GM19372 (cell line): ENCODE measurements at regions not wholly inside any gene's neighbourhood (a gene's known extent, or its start where the extent isn't known, plus 50 kb on each side); places are given as distances from the start of the nearest gene placed in this dataset.

ENCODE experiments used
- ATAC-seq: cut with Tn5 transposase; IDR thresholded peaks from one replicate; pipeline ENCODE4 v1.9.1; 2021; ENCODE audit warnings: mild to moderate bottlenecking, low read depth, moderate library complexity; ENCODE audit not compliant: unreplicated experiment

- ATAC-seq = no peak
Measured at GRCh38 chr6:147710890-147711289, 202.4 kb downstream of the SAMD5 start.

- no peak for ATAC-seq
Measured at GRCh38 chr6:147711476-147711875, 203.0 kb downstream of the SAMD5 start.

GRCh38 chr6:147712841-147713240, 204.4 kb downstream of the SAMD5 start:
- ATAC-seq = no peak

GRCh38 chr6:147715035-147715434, 206.5 kb downstream of the SAMD5 start:
- ATAC-seq = no peak

- no peak for ATAC-seq
Measured at GRCh38 chr6:147716434-147716833, 207.9 kb downstream of the SAMD5 start.

- no peak for ATAC-seq
Measured at GRCh38 chr6:147717991-147718390, 209.5 kb downstream of the SAMD5 start.

- ATAC-seq = no peak
Measured at GRCh38 chr6:147722158-147722557, 213.7 kb downstream of the SAMD5 start.

- ATAC-seq = no peak
Measured at GRCh38 chr6:147724454-147724853, 216.0 kb downstream of the SAMD5 start.

- ATAC-seq = no peak
Measured at GRCh38 chr6:147726342-147726741, 217.9 kb downstream of the SAMD5 start.

GRCh38 chr6:147728903-147729302, 220.4 kb downstream of the SAMD5 start:
- no peak for ATAC-seq

GRCh38 chr6:147733686-147734085, 225.2 kb downstream of the SAMD5 start:
- ATAC-seq = no peak

GRCh38 chr6:147734151-147734550, 225.7 kb downstream of the SAMD5 start:
- no peak for ATAC-seq

GRCh38 chr6:147735924-147736323, 227.4 kb downstream of the SAMD5 start:
- no peak for ATAC-seq

- ATAC-seq = no peak
Measured at GRCh38 chr6:147737115-147737514, 228.6 kb downstream of the SAMD5 start.

- ATAC-seq = no peak
Measured at GRCh38 chr6:147738099-147738498, 229.6 kb downstream of the SAMD5 start.

- ATAC-seq = no peak
Measured at GRCh38 chr6:147738516-147739162, 230.1 kb downstream of the SAMD5 start.

GRCh38 chr6:147740326-147740725, 231.8 kb downstream of the SAMD5 start:
- no peak for ATAC-seq

GRCh38 chr6:147740916-147741315, 232.4 kb downstream of the SAMD5 start:
- ATAC-seq = no peak

GRCh38 chr6:147741389-147741788, 232.9 kb downstream of the SAMD5 start:
- ATAC-seq = no peak

GRCh38 chr6:147742440-147742839, 233.9 kb downstream of the SAMD5 start:
- ATAC-seq = no peak

- ATAC-seq = no peak
Measured at GRCh38 chr6:147744012-147744411, 235.5 kb downstream of the SAMD5 start.

- no peak for ATAC-seq
Measured at GRCh38 chr6:147749331-147749730, 240.8 kb downstream of the SAMD5 start.

- no peak for ATAC-seq
Measured at GRCh38 chr6:147750413-147750812, 241.9 kb downstream of the SAMD5 start.
